ENCODE measurements at regions not wholly inside any gene's neighbourhood (a gene's known extent, or its start where the extent isn't known, plus 50 kb on each side); places are given as distances from the start of the nearest gene placed in this dataset.

DNA sequence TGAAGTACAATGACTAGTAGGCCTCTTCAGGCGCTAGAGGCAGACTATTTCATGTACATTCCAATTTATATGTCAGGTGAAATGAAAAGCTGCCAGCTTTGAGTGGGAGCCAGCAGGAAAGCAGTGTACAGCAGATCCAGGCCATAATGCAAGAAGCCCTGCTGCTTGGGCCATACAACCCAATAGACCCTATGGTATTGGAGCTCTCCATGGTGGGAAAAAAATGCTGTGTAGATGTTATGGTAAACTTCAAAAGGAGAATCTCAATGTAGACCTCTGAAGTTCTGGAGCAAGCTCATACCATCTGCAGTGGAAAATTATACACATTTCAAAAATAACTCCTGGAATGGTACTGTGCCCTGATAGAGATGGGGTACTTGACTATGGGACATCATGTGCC, 71.5 kb upstream of the CD82 start (continued):
- no peak for TF ChIP-seq USF1 (CRISPR knock-in tag; IDR thresholded peaks at IDR 0.05)

GRCh38 chr11:44494785-44495184, 70.7 kb upstream of the CD82 start:
- ATAC-seq (no peak), DNase-seq (ENCODE audit: low spot score) (no peak)
- no peaks in the 10 kb centered on the region for H3K27me3 Mint-ChIP-seq (ENCODE audit: low read depth)
- H3K9me3 Mint-ChIP-seq, result no peaks in the 10 kb centered on the region
- H3K4me3 Mint-ChIP-seq, result no peak overlapping the region
- TF ChIP-seq MYBL2 (CRISPR knock-in tag; IDR thresholded peaks at IDR 0.05) (no peak), ZNF425 (CRISPR knock-in tag; conservative IDR thresholded peaks at IDR 0.05) (no peak), TEAD4 (CRISPR knock-in tag; IDR thresholded peaks at IDR 0.05) (no peak), FOXP4 (CRISPR knock-in tag; IDR thresholded peaks at IDR 0.05) (no peak), ZNF671 (CRISPR knock-in tag; IDR thresholded peaks at IDR 0.05) (no peak)
- H3K27ac Mint-ChIP-seq, result no peak overlapping the region
- H3K4me1 Mint-ChIP-seq, result no peaks in the 10 kb centered on the region
- POLR2A ChIA-PET, result no interaction called here
- CTCF ChIA-PET, result no interaction called here
- no peaks in the 10 kb centered on the region for H3K36me3 Mint-ChIP-seq

DNA sequence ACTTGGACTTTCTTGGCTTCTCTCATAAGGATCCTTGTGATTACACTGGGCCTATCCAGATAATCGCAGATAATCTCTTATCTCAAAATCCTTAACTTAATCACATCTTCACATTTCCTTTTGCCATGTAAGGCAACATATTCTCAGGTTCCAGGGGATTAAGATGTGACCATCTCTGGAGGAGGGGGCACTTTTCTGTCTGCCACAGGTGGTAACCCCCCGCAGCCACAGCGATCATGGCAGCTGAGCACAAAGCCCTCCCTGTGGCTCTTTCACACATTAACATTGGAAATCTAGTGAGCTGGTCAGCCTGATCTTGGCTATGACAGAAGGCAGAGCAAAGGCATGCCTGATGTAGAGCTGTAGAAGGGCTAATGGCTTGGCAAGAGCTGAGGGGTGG, 69.1 kb upstream of the CD82 start:
- H3K36me3 Mint-ChIP-seq, result no peaks in the 10 kb centered on the region
- ATAC-seq, result no peak

More for the DNA sequence above, 69.1 kb upstream of the CD82 start:
- Mint-ChIP-seq H3K27ac (no peak overlapping the region), H3K9me3 (no peaks in the 10 kb centered on the region), H3K4me3 (no peak overlapping the region), H3K4me1 (no peaks in the 10 kb centered on the region), H3K27me3 (ENCODE audit: low read depth) (no peaks in the 10 kb centered on the region)
- no peak for DNase-seq (ENCODE audit: low spot score)
- TF ChIP-seq SMAD3 (CRISPR knock-in tag; IDR thresholded peaks at IDR 0.05; ENCODE audit: borderline replicate concordance), result no peak
- TF ChIP-seq SOX15 (CRISPR knock-in tag; IDR thresholded peaks at IDR 0.05), result no peak
- TF ChIP-seq ELF4 (CRISPR knock-in tag; IDR thresholded peaks at IDR 0.05; ENCODE audit: low read depth), result no peak
- no peak for TF ChIP-seq ZNF425 (CRISPR knock-in tag; conservative IDR thresholded peaks at IDR 0.05)
- TF ChIP-seq ZNF219 (CRISPR knock-in tag; IDR thresholded peaks at IDR 0.05; ENCODE audit: borderline replicate concordance), result no peak
- TF ChIP-seq SP1 (CRISPR knock-in tag; conservative IDR thresholded peaks at IDR 0.05), result no peak
- no peak for TF ChIP-seq GRHL2 (CRISPR knock-in tag; IDR thresholded peaks at IDR 0.05; ENCODE audit: insufficient replicate concordance, severe bottlenecking)
- TF ChIP-seq TCF7 (CRISPR knock-in tag; IDR thresholded peaks at IDR 0.05; ENCODE audit: low read depth), result no peak
- TF ChIP-seq ZNF423 (CRISPR knock-in tag; IDR thresholded peaks at IDR 0.05), result no peak
- TF ChIP-seq FOXJ3 (CRISPR knock-in tag; IDR thresholded peaks at IDR 0.05; ENCODE audit: borderline replicate concordance), result no peak
- TF ChIP-seq TEAD1 (CRISPR knock-in tag; IDR thresholded peaks at IDR 0.05), result no peak
- TF ChIP-seq NFE2L1 (CRISPR knock-in tag; IDR thresholded peaks at IDR 0.05), result no peak
- no peak for TF ChIP-seq ATF1 (CRISPR knock-in tag; IDR thresholded peaks at IDR 0.05)
- TF ChIP-seq, protein P1, sequence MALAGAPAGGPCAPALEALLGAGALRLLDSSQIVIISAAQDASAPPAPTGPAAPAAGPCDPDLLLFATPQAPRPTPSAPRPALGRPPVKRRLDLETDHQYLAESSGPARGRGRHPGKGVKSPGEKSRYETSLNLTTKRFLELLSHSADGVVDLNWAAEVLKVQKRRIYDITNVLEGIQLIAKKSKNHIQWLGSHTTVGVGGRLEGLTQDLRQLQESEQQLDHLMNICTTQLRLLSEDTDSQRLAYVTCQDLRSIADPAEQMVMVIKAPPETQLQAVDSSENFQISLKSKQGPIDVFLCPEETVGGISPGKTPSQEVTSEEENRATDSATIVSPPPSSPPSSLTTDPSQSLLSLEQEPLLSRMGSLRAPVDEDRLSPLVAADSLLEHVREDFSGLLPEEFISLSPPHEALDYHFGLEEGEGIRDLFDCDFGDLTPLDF (CRISPR knock-in tag; IDR thresholded peaks at IDR 0.05), result no peak
- TF ChIP-seq, protein P2, sequence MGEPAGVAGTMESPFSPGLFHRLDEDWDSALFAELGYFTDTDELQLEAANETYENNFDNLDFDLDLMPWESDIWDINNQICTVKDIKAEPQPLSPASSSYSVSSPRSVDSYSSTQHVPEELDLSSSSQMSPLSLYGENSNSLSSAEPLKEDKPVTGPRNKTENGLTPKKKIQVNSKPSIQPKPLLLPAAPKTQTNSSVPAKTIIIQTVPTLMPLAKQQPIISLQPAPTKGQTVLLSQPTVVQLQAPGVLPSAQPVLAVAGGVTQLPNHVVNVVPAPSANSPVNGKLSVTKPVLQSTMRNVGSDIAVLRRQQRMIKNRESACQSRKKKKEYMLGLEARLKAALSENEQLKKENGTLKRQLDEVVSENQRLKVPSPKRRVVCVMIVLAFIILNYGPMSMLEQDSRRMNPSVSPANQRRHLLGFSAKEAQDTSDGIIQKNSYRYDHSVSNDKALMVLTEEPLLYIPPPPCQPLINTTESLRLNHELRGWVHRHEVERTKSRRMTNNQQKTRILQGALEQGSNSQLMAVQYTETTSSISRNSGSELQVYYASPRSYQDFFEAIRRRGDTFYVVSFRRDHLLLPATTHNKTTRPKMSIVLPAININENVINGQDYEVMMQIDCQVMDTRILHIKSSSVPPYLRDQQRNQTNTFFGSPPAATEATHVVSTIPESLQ (CRISPR knock-in tag; IDR thresholded peaks at IDR 0.05), result no peak
- TF ChIP-seq FOXK1 (CRISPR knock-in tag; IDR thresholded peaks at IDR 0.05), result no peak
- ChIA-PET CTCF (interaction anchor here (0.6 kb wide), 1 partner anchor 431 kb away, joined by 3 read pairs; no protein-coding TSS in a partner anchor), POLR2A (no interaction called here)
